ENCODE measurements at regions not wholly inside any gene's neighbourhood (a gene's known extent, or its start where the extent isn't known, plus 50 kb on each side); places are given as distances from the start of the nearest gene placed in this dataset.

DNA sequence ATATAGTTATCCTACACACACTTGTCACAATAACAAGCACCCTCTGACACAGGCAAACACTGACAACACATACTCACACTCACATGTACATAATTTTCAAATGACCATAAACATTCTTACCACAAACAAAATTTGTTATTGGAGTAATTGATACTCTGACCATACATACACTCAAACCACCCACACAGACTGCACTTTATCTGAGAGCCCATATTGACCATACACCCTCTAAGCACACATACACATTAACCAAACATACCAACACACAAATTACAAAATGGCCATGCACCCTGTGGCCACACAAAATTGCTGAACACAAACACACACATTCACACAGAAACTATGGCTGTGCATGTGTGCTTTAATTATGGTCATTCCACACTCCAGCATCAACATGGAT, 79.1 kb upstream of the FAM120A start:
- H3K27me3 ChIP-seq, result no peaks in the 10 kb centered on the region
- no peaks in the 10 kb centered on the region for H3K4me1 ChIP-seq
- in situ Hi-C loops (cut with MboI; ENCODE audit: low pct_ligation_motif_present in 1 of 4, low pct_unique_long_range_greater_than_20kb in 1 of 4, low sequenced_read_pairs in 3 of 4), result no loop called here
- no peaks in the 10 kb centered on the region for H3K36me3 ChIP-seq
- H3K27ac ChIP-seq, result no peak overlapping the region
- H3K4me3 ChIP-seq, result no peak overlapping the region
- no peaks in the 10 kb centered on the region for H3K9me3 ChIP-seq
- no peak for DNase-seq
- no peak for TF ChIP-seq EP300 (IDR thresholded peaks at IDR 0.05; ENCODE audit: low read depth)
- TF ChIP-seq, protein P1, sequence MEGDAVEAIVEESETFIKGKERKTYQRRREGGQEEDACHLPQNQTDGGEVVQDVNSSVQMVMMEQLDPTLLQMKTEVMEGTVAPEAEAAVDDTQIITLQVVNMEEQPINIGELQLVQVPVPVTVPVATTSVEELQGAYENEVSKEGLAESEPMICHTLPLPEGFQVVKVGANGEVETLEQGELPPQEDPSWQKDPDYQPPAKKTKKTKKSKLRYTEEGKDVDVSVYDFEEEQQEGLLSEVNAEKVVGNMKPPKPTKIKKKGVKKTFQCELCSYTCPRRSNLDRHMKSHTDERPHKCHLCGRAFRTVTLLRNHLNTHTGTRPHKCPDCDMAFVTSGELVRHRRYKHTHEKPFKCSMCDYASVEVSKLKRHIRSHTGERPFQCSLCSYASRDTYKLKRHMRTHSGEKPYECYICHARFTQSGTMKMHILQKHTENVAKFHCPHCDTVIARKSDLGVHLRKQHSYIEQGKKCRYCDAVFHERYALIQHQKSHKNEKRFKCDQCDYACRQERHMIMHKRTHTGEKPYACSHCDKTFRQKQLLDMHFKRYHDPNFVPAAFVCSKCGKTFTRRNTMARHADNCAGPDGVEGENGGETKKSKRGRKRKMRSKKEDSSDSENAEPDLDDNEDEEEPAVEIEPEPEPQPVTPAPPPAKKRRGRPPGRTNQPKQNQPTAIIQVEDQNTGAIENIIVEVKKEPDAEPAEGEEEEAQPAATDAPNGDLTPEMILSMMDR (IDR thresholded peaks at IDR 0.05), result no peak
- no peak for TF ChIP-seq POLR2A (IDR thresholded peaks at IDR 0.05)
- no peak for TF ChIP-seq POLR2AphosphoS5 (IDR thresholded peaks at IDR 0.05)
- intact Hi-C loops (cut with DNase I; ENCODE audit: low total_unique reads), result no loop called here

DNA sequence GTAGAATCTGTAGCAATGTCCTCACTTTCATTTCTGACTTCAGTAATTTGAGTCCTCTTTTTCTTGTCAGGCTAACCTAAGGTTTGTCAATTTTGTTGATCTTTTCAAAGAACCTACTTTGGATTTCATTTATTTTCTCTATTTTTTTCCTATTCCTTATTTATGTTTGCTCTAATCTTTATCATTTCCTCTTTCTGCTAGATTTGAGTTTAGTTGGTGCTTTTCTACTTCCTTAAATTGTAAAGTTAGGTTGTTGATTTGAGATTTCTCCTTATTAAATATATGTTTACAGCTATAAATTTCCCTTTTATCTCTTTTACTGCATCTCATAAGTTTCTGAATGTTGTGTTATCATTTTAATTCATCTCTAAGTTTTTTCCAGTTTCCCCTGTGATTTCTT, 75.1 kb upstream of the FAM120A start:
- no peak for TF ChIP-seq POLR2AphosphoS5 (IDR thresholded peaks at IDR 0.05)
- no peak for TF ChIP-seq POLR2A (IDR thresholded peaks at IDR 0.05)
- TF ChIP-seq EP300 (IDR thresholded peaks at IDR 0.05; ENCODE audit: low read depth), result no peak
- TF ChIP-seq, protein P1 (IDR thresholded peaks at IDR 0.05), result no peak
- intact Hi-C loops (cut with DNase I; ENCODE audit: low total_unique reads), result no loop called here
- in situ Hi-C loops (cut with MboI; ENCODE audit: low pct_ligation_motif_present in 1 of 4, low pct_unique_long_range_greater_than_20kb in 1 of 4, low sequenced_read_pairs in 3 of 4), result no loop called here
- no peak overlapping the region for H3K27ac ChIP-seq
- no peaks in the 10 kb centered on the region for H3K27me3 ChIP-seq
- no peaks in the 10 kb centered on the region for H3K4me1 ChIP-seq
- H3K4me3 ChIP-seq, result no peak overlapping the region
- no peak for DNase-seq
- H3K9me3 ChIP-seq, result no peaks in the 10 kb centered on the region
- no peaks in the 10 kb centered on the region for H3K36me3 ChIP-seq

DNA sequence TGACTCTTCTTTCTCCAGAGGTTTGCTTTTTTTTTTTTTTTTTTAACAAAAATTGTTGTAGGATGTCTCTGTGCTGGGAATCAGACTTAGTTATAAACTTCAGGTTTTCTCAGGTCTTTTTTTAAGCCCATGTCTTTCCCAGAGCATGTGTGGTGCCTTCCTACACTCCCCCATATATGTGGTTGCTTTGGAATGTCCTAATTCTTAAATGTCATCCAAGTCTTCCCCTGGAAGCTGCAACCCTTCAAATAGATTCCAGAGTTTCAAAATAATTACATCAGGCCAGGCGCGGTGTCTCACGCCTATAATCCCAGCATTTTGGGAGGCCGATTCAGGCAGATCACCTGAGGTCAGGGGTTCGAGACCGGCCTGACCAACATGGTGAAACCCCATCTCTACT, 73.2 kb upstream of the FAM120A start:
- Histone ChIP-seq H3K9me3 (no peaks in the 10 kb centered on the region), H3K27me3 (no peaks in the 10 kb centered on the region), H3K4me1 (no peaks in the 10 kb centered on the region), H3K27ac (no peak overlapping the region), H3K36me3 (no peaks in the 10 kb centered on the region), H3K4me3 (no peak overlapping the region)
- in situ Hi-C loops (cut with MboI; ENCODE audit: low pct_ligation_motif_present in 1 of 4, low pct_unique_long_range_greater_than_20kb in 1 of 4, low sequenced_read_pairs in 3 of 4), result no loop called here
- intact Hi-C loops (cut with DNase I; ENCODE audit: low total_unique reads), result no loop called here
- no peak for TF ChIP-seq POLR2AphosphoS5 (IDR thresholded peaks at IDR 0.05)
- TF ChIP-seq POLR2A (IDR thresholded peaks at IDR 0.05), result no peak
- no peak for TF ChIP-seq EP300 (IDR thresholded peaks at IDR 0.05; ENCODE audit: low read depth)
- TF ChIP-seq, protein P1 (IDR thresholded peaks at IDR 0.05), result no peak
- WGBS, 2 donors (ENCODE audit: low coverage in 1 of 2), result 95% methylated on average over 6 of the region's 6 CpGs; no CpG with 5 or more reads in 1 of the 2 donors
- DNase-seq, result no peak

DNA sequence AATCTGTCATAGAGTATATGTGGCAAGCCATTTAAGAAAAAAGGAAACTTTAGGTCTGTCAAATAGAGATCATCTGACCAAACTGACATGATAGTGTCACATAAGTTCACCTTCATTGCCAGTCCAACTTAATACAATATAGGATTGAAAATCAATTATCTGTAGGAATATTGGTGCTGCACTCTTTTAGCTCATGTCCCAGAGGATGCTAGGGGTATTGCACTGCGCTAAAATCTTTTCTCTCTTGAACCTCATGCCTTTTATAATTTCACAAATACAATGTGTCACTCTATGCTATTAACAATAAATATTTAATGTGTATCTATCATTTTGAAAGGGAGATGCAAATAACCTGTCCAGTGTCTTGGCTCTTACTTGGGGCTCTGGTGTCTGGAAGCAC, 72.4 kb upstream of the FAM120A start:
- 91% methylated on average over 1 of the region's 1 CpG; no CpG with 5 or more reads in 1 of the 2 donors for WGBS, 2 donors (ENCODE audit: low coverage in 1 of 2)
- TF ChIP-seq EP300 (IDR thresholded peaks at IDR 0.05; ENCODE audit: low read depth) (no peak), POLR2AphosphoS5 (IDR thresholded peaks at IDR 0.05) (no peak), POLR2A (IDR thresholded peaks at IDR 0.05) (no peak)
- TF ChIP-seq, protein P1 (IDR thresholded peaks at IDR 0.05), result peak in 2 of 5 experiments; percentile 9 to 31
- intact Hi-C loops (cut with DNase I; ENCODE audit: low total_unique reads), result no loop called here

More for the DNA sequence above, 72.4 kb upstream of the FAM120A start:
- Histone ChIP-seq H3K27ac (no peak overlapping the region), H3K4me3 (no peak overlapping the region), H3K9me3 (no peaks in the 10 kb centered on the region), H3K36me3 (no peaks in the 10 kb centered on the region), H3K4me1 (no peaks in the 10 kb centered on the region), H3K27me3 (no peaks in the 10 kb centered on the region)
- no peak for DNase-seq
- in situ Hi-C loops (cut with MboI; ENCODE audit: low pct_ligation_motif_present in 1 of 4, low pct_unique_long_range_greater_than_20kb in 1 of 4, low sequenced_read_pairs in 3 of 4), result no loop called here
